GM18909 (cell line): ENCODE measurements at regions not wholly inside any gene's neighbourhood (a gene's known extent, or its start where the extent isn't known, plus 50 kb on each side); places are given as distances from the start of the nearest gene placed in this dataset.
"Not testable (repeated sequence)": the region's sequence is repeated elsewhere in the genome, so short reads cannot be mapped to it uniquely, and the experiment has no call there.

Experiments used
- ATAC-seq: cut with Tn5 transposase; IDR thresholded peaks from one replicate; pipeline ENCODE4 v1.9.1; 2021; ENCODE audit warnings: mild to moderate bottlenecking; ENCODE audit not compliant: unreplicated experiment, poor library complexity

GRCh38 chr3:106473576-106474475 lies 605.0 kb upstream of the CBLB start:
- ATAC-seq, result no peak

DNA sequence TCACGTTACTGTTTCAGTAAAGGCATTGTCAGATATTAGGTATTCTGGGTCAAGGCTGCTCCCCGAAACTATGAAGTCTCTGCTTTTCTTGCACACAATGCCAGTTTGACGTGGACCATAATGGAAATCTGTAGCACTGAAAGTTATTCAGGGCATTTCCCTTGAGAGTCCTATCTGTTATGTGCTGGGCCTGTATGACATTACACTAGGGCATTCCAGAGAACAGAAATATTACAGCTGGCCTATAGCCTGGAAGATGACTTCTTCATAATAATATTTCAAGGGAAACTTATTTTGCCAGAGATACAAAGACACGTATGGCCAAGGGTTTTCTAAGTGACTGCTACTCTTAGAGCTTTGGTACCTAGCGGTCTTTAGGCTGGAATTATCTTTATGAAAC lies 613.6 kb upstream of the CBLB start:
- no peak for ATAC-seq

DNA sequence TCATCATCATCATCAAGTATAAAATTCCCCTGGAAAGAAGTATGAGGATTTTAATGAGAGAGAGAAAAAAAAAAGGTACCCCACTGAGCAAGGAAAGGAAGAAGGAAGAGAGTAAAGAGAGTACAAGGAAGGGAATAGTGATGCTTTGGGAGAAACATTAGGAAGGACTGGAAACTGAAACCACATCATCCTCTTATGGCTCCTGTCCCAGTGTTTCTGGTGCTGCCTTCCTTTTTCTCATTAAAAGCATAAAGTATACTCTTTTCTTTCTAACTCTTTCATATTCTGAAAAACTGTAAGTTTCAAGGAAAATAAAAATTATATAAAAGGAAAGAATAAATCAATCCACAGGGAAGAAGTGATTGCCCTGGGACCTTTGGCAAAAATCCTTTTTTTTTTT lies 616.4 kb upstream of the CBLB start:
- ATAC-seq, result no peak

DNA sequence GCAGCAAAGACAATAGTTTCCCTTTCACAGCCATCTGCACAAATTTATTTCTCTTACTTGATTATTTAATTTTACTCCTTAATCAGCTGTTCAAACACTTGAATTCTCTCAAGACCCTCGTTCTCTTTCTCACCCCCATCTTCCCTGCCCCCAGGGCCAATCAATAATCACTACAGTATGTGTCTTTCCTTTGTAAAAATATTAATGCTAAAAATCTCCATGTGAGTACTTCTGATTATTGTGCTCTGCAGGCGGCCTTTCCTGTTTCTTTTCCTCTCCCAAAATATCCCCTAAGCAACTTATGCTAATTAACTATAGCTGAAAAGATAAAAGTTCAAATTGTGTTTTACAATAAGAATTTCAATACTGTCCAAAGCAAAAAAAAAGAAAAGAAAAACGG lies 617.0 kb upstream of the CBLB start:
- ATAC-seq, result no peak

DNA sequence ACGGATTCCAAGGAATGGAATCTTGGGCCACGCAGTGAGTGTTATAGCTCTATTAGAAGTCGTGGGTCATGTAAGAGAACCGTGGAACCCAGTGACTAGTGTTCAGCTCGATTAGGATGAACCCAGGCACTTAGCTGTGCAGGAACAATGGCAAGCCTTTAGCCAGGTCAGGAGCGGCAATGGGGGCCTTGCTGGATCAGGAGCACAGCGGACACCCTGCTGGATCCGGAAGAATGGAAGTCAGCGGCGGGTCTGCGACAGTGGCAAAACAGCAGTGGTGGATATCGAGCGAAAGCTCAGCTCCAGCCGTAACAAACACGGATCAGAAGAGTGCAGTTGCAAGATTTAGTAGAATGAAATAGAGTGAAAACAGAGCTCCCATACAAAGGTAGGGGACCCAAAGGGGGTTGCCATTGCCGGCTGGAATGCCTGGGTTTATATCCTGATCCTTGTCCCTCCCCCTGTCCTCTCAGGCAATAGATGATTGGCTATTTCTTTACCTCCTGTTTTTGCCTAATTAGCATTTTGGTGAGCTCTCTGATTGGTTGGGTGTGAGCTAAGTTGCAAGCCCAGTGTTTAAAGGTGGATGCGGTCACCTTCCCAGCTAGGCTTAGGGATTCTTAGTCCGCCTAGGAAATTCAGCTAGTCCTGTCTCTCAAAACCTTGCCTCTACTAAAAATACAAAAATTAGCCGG lies 618.3 kb upstream of the CBLB start:
- not testable (repeated sequence) for ATAC-seq

- no peak for ATAC-seq
These were observed 619.5 kb upstream of the CBLB start for GRCh38 chr3:106488331-106488730.

GRCh38 chr3:106491796-106492195 lies 623.0 kb upstream of the CBLB start:
- ATAC-seq, result no peak

DNA sequence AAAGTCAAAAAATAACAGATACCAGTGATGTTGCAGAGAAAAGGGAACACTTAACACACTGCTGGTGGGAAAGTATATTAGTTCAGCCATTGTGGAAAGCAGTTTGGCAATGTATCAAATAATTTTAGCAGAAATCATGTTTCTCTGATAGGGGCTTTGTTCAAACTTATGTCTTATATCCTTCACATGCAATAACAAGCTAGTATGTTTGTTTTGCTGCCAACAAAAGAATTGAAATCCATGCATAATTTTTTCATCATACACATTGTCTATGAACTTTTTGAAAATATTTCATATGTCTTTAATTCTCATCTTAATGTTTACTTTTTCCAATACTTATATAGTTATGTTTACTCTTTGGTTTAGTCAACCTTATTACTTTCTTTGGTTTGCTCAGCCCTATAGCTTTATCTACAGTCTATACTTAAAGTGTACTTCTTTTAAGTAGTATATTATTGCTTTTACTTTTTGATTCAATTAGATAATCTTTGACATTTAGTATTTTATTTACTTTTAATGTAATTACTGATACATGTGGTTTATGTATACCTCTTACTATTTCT lies 639.6 kb upstream of the CBLB start:
- ATAC-seq, result no peak

DNA sequence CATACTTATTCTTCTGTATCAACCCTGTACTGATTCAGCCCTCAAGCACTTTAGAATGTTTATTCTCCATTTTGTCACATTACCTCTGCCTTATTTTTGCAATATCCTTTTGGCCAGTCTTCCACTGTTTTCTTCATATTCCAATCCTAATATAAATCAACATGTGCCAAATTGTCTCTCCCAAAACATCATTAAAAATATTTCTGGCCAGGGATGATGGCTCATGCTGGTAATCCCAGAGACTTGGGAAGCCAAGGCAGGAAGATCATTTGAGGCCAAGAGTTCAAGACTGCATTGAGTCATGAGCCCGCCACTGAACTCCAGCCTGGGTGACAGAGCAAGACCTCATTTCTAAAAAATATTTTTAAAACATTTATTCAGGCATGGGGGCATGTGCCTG lies 641.4 kb upstream of the CBLB start:
- ATAC-seq, result no peak

DNA sequence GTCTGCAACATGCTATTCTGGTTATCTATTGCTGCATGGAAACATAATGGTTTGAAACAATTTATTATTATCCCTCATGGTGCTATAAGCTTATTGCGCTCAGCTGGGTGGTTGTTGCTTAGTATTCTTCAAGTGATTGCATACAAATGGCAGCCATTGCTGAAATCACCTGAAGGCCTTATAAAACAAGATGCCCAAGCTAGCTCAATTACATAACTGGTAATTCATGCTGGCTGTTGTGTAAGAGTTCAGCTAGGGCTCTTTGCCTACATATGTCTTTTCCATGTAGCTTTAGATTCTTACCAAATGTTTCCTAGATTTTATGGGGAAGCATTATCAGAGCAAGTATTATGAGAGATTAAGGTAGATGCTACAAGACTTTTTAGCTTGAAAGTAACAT lies 644.0 kb upstream of the CBLB start:
- ATAC-seq, result no peak

DNA sequence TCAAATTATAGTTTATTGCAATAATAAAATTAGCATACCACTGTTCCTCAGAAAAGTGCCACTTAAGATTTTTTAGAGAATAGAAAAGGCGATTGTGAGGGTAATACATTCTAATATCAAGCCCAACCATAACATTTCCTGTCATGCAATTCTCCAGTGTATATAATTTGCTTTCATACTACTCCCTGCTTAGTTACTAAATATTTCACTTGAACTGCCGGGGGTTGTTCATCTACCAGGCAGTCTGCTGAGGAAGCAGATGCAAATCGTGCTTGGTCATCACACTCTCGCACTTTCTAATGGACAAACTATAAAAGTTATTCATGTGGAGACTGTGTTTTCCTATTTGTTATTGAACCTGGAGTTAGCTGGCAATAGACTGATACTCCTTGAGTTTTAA lies 645.6 kb upstream of the CBLB start:
- ATAC-seq, result peak; percentile 79

GRCh38 chr3:106518516-106518915 lies 649.7 kb upstream of the CBLB start:
- ATAC-seq, result no peak

DNA sequence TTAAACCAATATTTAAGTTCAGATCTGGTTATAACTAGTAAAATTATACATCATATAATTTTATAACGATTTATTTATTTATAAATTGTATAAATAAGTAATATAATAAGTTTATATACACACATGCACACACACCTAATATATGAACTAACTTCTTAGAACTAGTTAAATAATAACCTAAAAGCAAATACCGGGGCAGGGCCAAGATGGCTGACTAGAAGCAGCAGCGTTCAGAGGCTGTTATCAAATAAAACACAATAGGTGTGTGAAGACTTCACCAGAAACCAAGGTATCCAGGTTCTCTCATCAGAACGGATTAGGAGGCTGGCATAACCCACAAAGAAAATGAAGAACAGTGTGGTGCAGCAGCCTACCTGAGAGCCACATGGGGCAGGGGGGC lies 653.6 kb upstream of the CBLB start:
- ATAC-seq, result no peak

DNA sequence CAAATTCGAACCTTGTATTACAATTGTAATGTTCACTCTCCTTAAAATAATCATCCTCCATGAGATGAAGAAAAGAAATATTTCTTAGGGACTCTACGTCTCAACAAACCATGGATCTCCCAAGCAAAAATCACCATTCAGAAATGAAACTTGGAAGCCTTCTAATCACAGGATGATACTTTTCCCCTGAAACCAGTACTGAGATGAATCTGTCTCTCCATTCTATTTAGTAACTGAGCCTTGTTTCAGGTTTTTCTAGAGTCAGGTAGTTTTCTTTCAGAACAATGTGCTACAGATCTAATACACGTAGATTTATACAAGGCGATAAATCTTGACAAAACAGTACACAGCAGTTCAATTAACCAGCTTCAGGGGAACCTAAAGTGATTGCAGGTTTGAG lies 660.1 kb upstream of the CBLB start:
- no peak for ATAC-seq

GRCh38 chr3:106529738-106530137 lies 660.9 kb upstream of the CBLB start:
- ATAC-seq, result no peak

DNA sequence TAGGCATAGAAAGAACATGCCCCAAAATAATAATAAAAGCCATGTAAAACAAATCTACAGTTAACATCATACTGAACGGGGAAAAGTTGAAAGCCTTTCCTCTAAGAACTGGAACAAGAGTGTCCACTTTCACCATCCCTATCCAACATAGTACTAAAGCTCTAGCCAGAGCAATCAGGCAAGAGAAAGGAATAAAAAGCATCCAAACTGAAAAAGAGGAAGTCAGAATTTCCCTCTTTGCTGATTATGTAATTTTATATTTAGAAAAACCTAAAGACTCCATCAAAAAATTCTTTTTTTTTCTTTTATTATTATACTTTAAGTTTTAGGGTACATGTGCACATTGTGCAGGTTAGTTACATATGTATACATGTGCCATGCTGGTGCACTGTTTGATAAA lies 661.6 kb upstream of the CBLB start:
- no peak for ATAC-seq

- ATAC-seq, result not testable (repeated sequence)
These were observed 663.0 kb upstream of the CBLB start for GRCh38 chr3:106531771-106532329.

GRCh38 chr3:106533093-106533787 lies 664.4 kb upstream of the CBLB start:
- no peak for ATAC-seq

DNA sequence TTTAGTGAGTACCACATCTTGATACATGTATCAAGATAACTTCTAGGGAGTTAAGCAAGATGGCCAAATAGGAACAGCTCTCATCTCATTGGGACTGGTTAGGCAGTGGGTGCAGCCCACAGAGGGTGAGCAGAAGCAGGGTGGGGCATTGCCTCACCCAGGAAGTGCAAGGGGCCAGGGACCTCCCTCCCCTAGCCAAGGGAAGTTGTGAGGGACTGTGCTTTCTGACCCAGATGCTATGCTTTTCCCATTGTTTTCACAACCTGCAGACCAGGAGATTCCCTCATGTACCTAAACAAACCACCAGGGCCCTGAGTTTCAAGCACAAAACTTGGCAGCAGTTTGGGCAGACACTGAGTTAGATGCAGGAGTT lies 665.0 kb upstream of the CBLB start:
- ATAC-seq, result no peak

GRCh38 chr3:106534206-106534605 lies 665.4 kb upstream of the CBLB start:
- ATAC-seq, result no peak

DNA sequence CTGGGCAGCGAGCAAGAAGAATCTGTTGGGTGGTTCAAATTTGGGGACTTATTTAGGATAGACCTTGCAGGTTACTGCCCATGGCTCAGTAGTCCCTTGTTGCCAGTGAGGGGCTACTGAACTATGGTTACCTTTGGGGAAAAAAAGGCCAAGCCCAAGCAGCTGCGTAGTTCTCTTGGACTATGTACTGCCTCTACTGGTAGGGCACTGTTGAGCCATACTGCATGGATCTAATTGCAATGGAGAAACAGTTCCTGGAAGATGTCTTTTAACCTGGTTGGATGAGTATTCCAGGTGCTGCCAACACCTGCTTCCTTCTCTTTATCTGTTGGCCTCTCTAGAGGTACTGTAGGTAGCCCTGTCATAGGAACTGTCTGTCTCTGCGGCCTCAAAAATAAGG lies 671.9 kb upstream of the CBLB start:
- ATAC-seq, result no peak
